Esophagus squamous epithelium (tissue), 4 donors: ENCODE measurements at regions not wholly inside any gene's neighbourhood (a gene's known extent, or its start where the extent isn't known, plus 50 kb on each side); places are given as distances from the start of the nearest gene placed in this dataset.

Experiments
- POLR2A ChIP-seq, 4 donors: fragments of 450-650 bp; IDR thresholded peaks; one replicate each; pipeline ENCODE4 v1.6.1; 2017; ENCODE audit warnings: antibody characterized with exemption in 4 of 4, mild to moderate bottlenecking in 4 of 4, moderate library complexity in 3 of 4
- TF ChIP-seq, protein P1 (sequence below), 6 experiments: fragments of 450-650 bp in 4 of 6; fragments of 200-600 bp in 2 of 6; sonication (generic) in 2 of 6; IDR thresholded peaks; one replicate each; pipeline ENCODE4 v1.5.1; 2016 to 2019; ENCODE audit warnings: antibody characterized with exemption in 6 of 6, mild to moderate bottlenecking in 4 of 6, moderate library complexity in 4 of 6

DNA sequence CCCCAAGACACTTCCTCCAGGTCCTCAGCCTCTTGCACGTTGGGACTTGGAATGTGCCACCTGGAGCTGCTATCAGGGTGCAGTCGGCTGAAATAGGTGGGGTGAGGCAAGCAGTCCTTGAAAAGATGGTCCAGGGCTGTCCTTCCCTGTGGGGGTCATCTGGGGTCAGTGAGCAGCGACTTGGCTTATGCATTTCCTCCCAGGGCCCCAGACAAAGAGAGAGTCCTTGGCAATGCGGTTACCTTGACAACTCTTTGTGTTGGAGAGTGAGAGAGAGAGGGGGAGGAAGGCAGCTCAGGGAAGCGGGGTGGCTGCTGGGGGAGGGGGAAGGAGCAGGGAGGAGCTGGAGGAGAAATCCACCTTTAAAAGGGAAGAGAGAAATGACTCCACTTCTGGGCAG is 93.8 kb downstream of the MIAT start:
- TF ChIP-seq, protein P1, sequence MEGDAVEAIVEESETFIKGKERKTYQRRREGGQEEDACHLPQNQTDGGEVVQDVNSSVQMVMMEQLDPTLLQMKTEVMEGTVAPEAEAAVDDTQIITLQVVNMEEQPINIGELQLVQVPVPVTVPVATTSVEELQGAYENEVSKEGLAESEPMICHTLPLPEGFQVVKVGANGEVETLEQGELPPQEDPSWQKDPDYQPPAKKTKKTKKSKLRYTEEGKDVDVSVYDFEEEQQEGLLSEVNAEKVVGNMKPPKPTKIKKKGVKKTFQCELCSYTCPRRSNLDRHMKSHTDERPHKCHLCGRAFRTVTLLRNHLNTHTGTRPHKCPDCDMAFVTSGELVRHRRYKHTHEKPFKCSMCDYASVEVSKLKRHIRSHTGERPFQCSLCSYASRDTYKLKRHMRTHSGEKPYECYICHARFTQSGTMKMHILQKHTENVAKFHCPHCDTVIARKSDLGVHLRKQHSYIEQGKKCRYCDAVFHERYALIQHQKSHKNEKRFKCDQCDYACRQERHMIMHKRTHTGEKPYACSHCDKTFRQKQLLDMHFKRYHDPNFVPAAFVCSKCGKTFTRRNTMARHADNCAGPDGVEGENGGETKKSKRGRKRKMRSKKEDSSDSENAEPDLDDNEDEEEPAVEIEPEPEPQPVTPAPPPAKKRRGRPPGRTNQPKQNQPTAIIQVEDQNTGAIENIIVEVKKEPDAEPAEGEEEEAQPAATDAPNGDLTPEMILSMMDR (IDR thresholded peaks at IDR 0.05): no peak
- no peak for TF ChIP-seq POLR2A (IDR thresholded peaks at IDR 0.05)
